HG03342 (cell line): ENCODE measurements at regions not wholly inside any gene's neighbourhood (a gene's known extent, or its start where the extent isn't known, plus 50 kb on each side); places are given as distances from the start of the nearest gene placed in this dataset.

Source experiments
- ATAC-seq: cut with Tn5 transposase; IDR thresholded peaks from one replicate; pipeline ENCODE4 v1.9.1; 2021; ENCODE audit warnings: mild to moderate bottlenecking, moderate library complexity; ENCODE audit not compliant: unreplicated experiment

DNA sequence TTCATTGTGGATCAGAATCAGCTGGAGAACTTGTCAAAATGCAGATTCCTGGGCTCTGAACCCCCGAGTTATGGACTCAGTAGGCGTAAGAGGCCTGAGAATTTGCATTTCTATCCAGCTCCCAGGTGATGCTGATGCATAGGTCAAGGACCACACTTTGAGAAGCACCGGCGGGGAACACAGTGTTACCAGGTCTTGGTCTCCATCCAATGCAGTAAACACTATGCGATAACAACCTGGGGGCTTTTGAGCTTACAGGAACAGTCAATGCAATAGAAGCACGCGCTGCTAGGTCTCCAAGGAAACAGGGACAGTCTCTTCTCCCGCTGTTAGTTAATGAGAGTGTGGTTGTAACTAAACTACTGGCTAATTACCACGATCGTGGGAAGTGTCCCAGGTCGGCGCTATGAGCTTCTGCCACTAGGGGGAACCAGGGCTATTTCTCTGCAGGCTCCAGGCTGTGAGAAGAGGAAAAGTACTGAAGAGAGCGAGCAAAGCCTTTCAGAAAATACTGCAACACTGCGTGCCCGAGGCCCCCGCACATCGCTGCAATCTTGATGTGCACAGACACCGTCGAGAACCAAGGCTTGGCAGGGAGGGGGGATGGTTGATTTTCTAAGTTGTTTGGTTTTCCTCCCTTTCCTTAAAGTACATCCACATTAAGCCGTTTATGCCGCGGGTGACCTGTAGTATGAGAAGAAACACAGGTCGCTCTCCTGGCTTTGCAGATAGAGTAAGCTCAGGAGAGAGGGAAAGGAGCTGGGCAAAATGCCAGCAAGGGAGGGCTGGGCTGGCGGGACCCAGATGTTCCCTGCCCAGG, 52.0 kb upstream of the KCNA1 start:
- peak; percentile 69 for ATAC-seq

DNA sequence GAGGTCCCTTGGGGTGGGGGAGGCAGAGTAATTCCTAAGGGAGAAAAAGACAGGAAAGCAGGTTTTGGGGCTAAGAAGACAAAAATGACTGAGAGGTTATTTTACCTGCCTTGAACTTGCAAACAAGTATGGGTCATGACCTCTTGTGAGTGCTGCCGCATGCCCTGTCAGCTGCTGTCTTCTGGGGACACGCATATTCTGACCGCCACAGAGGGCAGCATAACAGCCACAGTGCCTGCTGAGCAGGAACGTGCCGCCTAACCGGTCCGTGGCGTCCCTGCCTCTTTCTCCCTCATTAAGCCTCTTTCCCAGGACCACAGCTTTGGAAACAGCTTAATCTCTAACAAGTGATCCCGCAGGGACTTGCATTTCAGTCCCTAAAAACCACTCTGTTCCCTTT, 51.3 kb upstream of the KCNA1 start:
- ATAC-seq = no peak

DNA sequence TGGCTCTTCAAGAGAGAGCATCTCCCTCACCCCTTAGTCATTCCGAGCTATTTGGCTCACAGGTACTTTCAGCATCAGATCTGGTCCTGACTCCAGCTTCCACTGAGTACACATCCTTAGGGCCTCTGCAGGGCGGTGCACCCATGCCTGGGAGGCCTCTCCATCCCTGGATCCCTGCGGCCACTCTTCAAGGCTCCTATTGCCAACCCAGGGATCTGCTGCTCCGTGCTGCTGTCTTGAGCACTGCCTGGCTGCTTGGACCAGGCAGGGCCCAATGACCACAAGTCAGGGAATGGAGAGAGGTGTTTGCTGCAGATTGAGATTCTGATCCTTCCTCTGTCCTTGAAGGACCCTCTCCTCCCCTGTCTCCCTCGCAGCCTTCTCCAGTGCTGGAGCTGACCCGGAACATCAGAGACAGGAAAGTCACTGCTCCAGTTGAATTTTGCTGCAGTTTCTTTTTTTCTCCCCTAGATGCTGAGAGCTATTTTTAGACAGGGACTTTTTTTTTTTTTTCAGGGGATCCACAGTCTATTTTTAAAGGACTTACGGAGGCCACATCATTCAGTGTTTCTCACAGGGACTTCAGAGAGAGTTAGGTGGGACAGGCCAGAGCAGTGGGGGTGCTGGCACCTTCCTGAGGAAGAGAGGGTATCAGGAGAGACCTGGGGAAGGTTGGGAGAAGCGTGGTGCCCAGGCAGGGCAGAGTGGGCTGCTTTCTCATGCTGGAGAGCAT, 50.1 kb upstream of the KCNA1 start:
- no peak for ATAC-seq
